Breast epithelium (tissue), 3 donors: ENCODE measurements at regions not wholly inside any gene's neighbourhood (a gene's known extent, or its start where the extent isn't known, plus 50 kb on each side); places are given as distances from the start of the nearest gene placed in this dataset.

Experiments
- POLR2A ChIP-seq: fragments of 450-650 bp; IDR thresholded peaks from one replicate; pipeline ENCODE4 v1.6.1; 2016; ENCODE audit warnings: antibody characterized with exemption, mild to moderate bottlenecking, moderate library complexity
- POLR2AphosphoS5 ChIP-seq, 3 donors: sonication (generic); formaldehyde crosslinking; IDR thresholded peaks; one replicate each; pipeline ENCODE4 v1.6.1; 2017; ENCODE audit warnings: antibody characterized with exemption in 3 of 3
- TF ChIP-seq, protein P1 (sequence below), 3 donors: fragments of 450-650 bp; IDR thresholded peaks; one replicate each; pipeline ENCODE4 v1.5.1; 2016 to 2017; ENCODE audit warnings: antibody characterized with exemption in 3 of 3, mild to moderate bottlenecking in 3 of 3, moderate library complexity in 3 of 3

- TF ChIP-seq, protein P1, sequence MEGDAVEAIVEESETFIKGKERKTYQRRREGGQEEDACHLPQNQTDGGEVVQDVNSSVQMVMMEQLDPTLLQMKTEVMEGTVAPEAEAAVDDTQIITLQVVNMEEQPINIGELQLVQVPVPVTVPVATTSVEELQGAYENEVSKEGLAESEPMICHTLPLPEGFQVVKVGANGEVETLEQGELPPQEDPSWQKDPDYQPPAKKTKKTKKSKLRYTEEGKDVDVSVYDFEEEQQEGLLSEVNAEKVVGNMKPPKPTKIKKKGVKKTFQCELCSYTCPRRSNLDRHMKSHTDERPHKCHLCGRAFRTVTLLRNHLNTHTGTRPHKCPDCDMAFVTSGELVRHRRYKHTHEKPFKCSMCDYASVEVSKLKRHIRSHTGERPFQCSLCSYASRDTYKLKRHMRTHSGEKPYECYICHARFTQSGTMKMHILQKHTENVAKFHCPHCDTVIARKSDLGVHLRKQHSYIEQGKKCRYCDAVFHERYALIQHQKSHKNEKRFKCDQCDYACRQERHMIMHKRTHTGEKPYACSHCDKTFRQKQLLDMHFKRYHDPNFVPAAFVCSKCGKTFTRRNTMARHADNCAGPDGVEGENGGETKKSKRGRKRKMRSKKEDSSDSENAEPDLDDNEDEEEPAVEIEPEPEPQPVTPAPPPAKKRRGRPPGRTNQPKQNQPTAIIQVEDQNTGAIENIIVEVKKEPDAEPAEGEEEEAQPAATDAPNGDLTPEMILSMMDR (IDR thresholded peaks at IDR 0.05), result no peak
- TF ChIP-seq POLR2AphosphoS5 (IDR thresholded peaks at IDR 0.05) (no peak), POLR2A (no peak)
Observed at GRCh38 chr4:59412739-59413138, 1787.4 kb upstream of the ADGRL3 start.
